NCI-H524 treated with DMSO at 0.1 percent for 48 hours (cell line): ENCODE measurements at regions not wholly inside any gene's neighbourhood (a gene's known extent, or its start where the extent isn't known, plus 50 kb on each side); places are given as distances from the start of the nearest gene placed in this dataset.
"Not testable (repeated sequence)": the region's sequence is repeated elsewhere in the genome, so short reads cannot be mapped to it uniquely, and the experiment has no call there.

Source experiments
- DNase-seq: peaks from one replicate; lab custom pipeline; 2025; lab: John Stamatoyannopoulos, UW

GRCh38 chr7:142568435-142569097 lies 180.7 kb upstream of the PRSS1 start:
- DNase-seq: no peak

- DNase-seq: peak; percentile 67
Observed at GRCh38 chr7:142567201-142568075, 181.8 kb upstream of the PRSS1 start.

- no peak for DNase-seq
Observed at GRCh38 chr7:142566271-142566670, 183.0 kb upstream of the PRSS1 start.

- DNase-seq: not testable (repeated sequence)
Observed at GRCh38 chr7:142564125-142564524, 185.1 kb upstream of the PRSS1 start.

GRCh38 chr7:142563470-142563869 lies 185.8 kb upstream of the PRSS1 start:
- DNase-seq: no peak

- DNase-seq: no peak
Observed at GRCh38 chr7:142562688-142563087, 186.6 kb upstream of the PRSS1 start.

GRCh38 chr7:142561396-142561795 lies 187.9 kb upstream of the PRSS1 start:
- DNase-seq: not testable (repeated sequence)

GRCh38 chr7:142560770-142561169 lies 188.5 kb upstream of the PRSS1 start:
- DNase-seq: not testable (repeated sequence)

- no peak for DNase-seq
Observed at GRCh38 chr7:142560166-142560565, 189.1 kb upstream of the PRSS1 start.

- no peak for DNase-seq
Observed at GRCh38 chr7:142557971-142558582, 191.2 kb upstream of the PRSS1 start.

GRCh38 chr7:142556740-142557139 lies 192.5 kb upstream of the PRSS1 start:
- no peak for DNase-seq

- no peak for DNase-seq
Observed at GRCh38 chr7:142554560-142555532, 194.4 kb upstream of the PRSS1 start.

GRCh38 chr7:142553216-142553615 lies 196.1 kb upstream of the PRSS1 start:
- DNase-seq: no peak

- no peak for DNase-seq
Observed at GRCh38 chr7:142548978-142549377, 200.3 kb upstream of the PRSS1 start.

- DNase-seq: no peak
Observed at GRCh38 chr7:142546452-142546851, 202.8 kb upstream of the PRSS1 start.

- no peak for DNase-seq
Observed at GRCh38 chr7:142542942-142543341, 206.3 kb upstream of the PRSS1 start.

GRCh38 chr7:142542105-142542504 lies 207.2 kb upstream of the PRSS1 start:
- no peak for DNase-seq

GRCh38 chr7:142540371-142540770 lies 208.9 kb upstream of the PRSS1 start:
- no peak for DNase-seq

GRCh38 chr7:142539901-142540300 lies 209.4 kb upstream of the PRSS1 start:
- no peak for DNase-seq

- no peak for DNase-seq
Observed at GRCh38 chr7:142537760-142538159, 211.5 kb upstream of the PRSS1 start.

- peak; percentile 18 for DNase-seq
Observed at GRCh38 chr7:142535123-142535779, 214.0 kb upstream of the PRSS1 start.
